Right lobe of liver (tissue), 6 donors: ENCODE measurements at regions not wholly inside any gene's neighbourhood (a gene's known extent, or its start where the extent isn't known, plus 50 kb on each side); places are given as distances from the start of the nearest gene placed in this dataset.

Experiments used
- ATAC-seq, 4 donors: fragments of 200-7000 bp; cut with Tn5 transposase; one replicate each; pipeline ENCODE4 v1.9.1; 2020; ENCODE audit warnings: mild to moderate bottlenecking in 4 of 4, moderate library complexity in 4 of 4
- DNase-seq, 3 donors: peaks; one replicate each; pipeline ENCODE4 v3.0.0-alpha.2; 2020
- H3K27ac ChIP-seq, 3 donors: fragments of 200-600 bp; one replicate each; pipeline ENCODE4 v1.8.0; 2022
- H3K27me3 ChIP-seq, 2 donors: fragments of 200-600 bp; one replicate each; pipeline ENCODE4 v1.8.0; 2022
- H3K36me3 ChIP-seq, 4 donors: fragments of 200-600 bp; sonication (generic) in 1 of 4; one replicate each; pipeline versions ENCODE4 v1.5.1 to v1.8.0; 2017 to 2022; ENCODE audit warnings: control low read depth in 1 of 4
- H3K4me1 ChIP-seq, 4 donors: fragments of 200-600 bp; sonication (generic) in 1 of 4; one replicate each; pipeline versions ENCODE4 v1.5.1 to v1.8.0; 2017 to 2022; ENCODE audit warnings: control low read depth in 1 of 4
- H3K4me3 ChIP-seq, 3 donors: fragments of 200-600 bp; one replicate each; pipeline ENCODE4 v1.8.0; 2022
- H3K9me3 ChIP-seq, 4 donors: fragments of 200-600 bp; sonication (generic) in 1 of 4; one replicate each; pipeline versions ENCODE4 v1.5.1 to v1.8.0; 2017 to 2022; ENCODE audit warnings: control low read depth in 1 of 4
- CTCF ChIP-seq, 4 donors: fragments of 200-600 bp in 3 of 4; fragments of 450-650 bp in 1 of 4; IDR thresholded peaks; one replicate each; pipeline versions ENCODE4 v1.5.1 to v1.8.0; 2016 to 2022; ENCODE audit warnings: antibody characterized with exemption in 4 of 4, mild to moderate bottlenecking in 2 of 4
- POLR2A ChIP-seq: fragments of 450-650 bp; IDR thresholded peaks from one replicate; pipeline ENCODE4 v1.6.1; 2017; ENCODE audit warnings: antibody characterized with exemption, mild to moderate bottlenecking
- WGBS: methylation state at CpG from one replicate; pipeline ENCODE4 v1.1.6; 2018; ENCODE audit warnings: low coverage, low lambda C conversion rate; ENCODE audit not compliant: insufficient coverage; ENCODE audit errors: missing lambda C conversion rate; 5-methylcytosine and 5-hydroxymethylcytosine counted together
- intact Hi-C, 2 donors: fragments of 100-400 bp; cut with DNase I; formaldehyde crosslinking; loops; one replicate each; pipeline versions ENCODE4 v1.11.2 to v1.14.1; 2022
- donor health status: DM: no; HTN: yes; CAD: no.
- donor health status: DM: no; HTN: no; CAD: no.
- donor health status: DM: no; HTN: no; CAD: no.
- donor health status: DM: no; HTN: yes; CAD: no.
- donor health status: DM: no; HTN: yes; CAD: no.

GRCh38 chr13:112229992-112230872 lies 145.9 kb upstream of the SPACA7 start:
- H3K27me3 ChIP-seq: no peaks in the 10 kb centered on the region
- H3K27ac ChIP-seq: peak overlapping the region; percentile 89 to 97 (median 91)
- H3K36me3 ChIP-seq: no peaks in the 10 kb centered on the region
- no peaks in the 10 kb centered on the region for H3K9me3 ChIP-seq
- H3K4me3 ChIP-seq: no peak overlapping the region
- ATAC-seq (peak; percentile 69 to 80 (median 74)), DNase-seq (peak; percentile 60 to 88 (median 84))
- peaks cover 0 to 18% (median 7%) of the 10 kb centered on the region in 4 donors for H3K4me1 ChIP-seq
- intact Hi-C loops: no loop called here
- TF ChIP-seq CTCF (IDR thresholded peaks at IDR 0.05): no peak
- TF ChIP-seq POLR2A: no peak
- WGBS: 24% methylated on average over 16 of the region's 16 CpGs

- H3K4me3 ChIP-seq: no peak overlapping the region
- DNase-seq (no peak), ATAC-seq (no peak)
- H3K27ac ChIP-seq: peak overlapping the region; percentile 89 to 97 (median 91)
- H3K4me1 ChIP-seq: peaks cover 0 to 25% (median 7%) of the 10 kb centered on the region in 4 donors
- no peaks in the 10 kb centered on the region for H3K9me3 ChIP-seq
- no peak for TF ChIP-seq POLR2A
- TF ChIP-seq CTCF (IDR thresholded peaks at IDR 0.05): no peak
- no peaks in the 10 kb centered on the region for H3K27me3 ChIP-seq
- H3K36me3 ChIP-seq: no peaks in the 10 kb centered on the region
- intact Hi-C loops: no loop called here
- WGBS: 73% methylated on average over 15 of the region's 21 CpGs
Observed at GRCh38 chr13:112231451-112232083, 144.6 kb upstream of the SPACA7 start.

GRCh38 chr13:112233256-112233655 lies 142.9 kb upstream of the SPACA7 start:
- Histone ChIP-seq H3K36me3 (no peaks in the 10 kb centered on the region), H3K9me3 (no peaks in the 10 kb centered on the region), H3K4me1 (peaks cover 0 to 34% (median 10%) of the 10 kb centered on the region in 4 donors), H3K27me3 (no peaks in the 10 kb centered on the region), H3K27ac (no peak overlapping the region), H3K4me3 (no peak overlapping the region)
- intact Hi-C loops: no loop called here
- TF ChIP-seq POLR2A (no peak), CTCF (IDR thresholded peaks at IDR 0.05) (no peak)
- no CpG with 5 or more reads among the region's 18 CpGs for WGBS
- no peak for ATAC-seq
- no peak for DNase-seq

GRCh38 chr13:112233716-112234115 lies 142.4 kb upstream of the SPACA7 start:
- intact Hi-C loops: no loop called here
- Histone ChIP-seq H3K27me3 (no peaks in the 10 kb centered on the region), H3K4me1 (peaks cover 0 to 34% (median 10%) of the 10 kb centered on the region in 4 donors), H3K9me3 (no peaks in the 10 kb centered on the region), H3K36me3 (no peaks in the 10 kb centered on the region), H3K27ac (no peak overlapping the region), H3K4me3 (no peak overlapping the region)
- 89% methylated on average over 8 of the region's 8 CpGs for WGBS
- DNase-seq (no peak), ATAC-seq (no peak)
- TF ChIP-seq POLR2A (no peak), CTCF (IDR thresholded peaks at IDR 0.05) (no peak)
